Putamen (tissue), 1 donor: ENCODE measurements at regions not wholly inside any gene's neighbourhood (a gene's known extent, or its start where the extent isn't known, plus 50 kb on each side); places are given as distances from the start of the nearest gene placed in this dataset.

Source experiments
- DNase-seq: peaks from one replicate; pipeline ENCODE4 v3.0.0-alpha.2; 2016; ENCODE audit warnings: low spot score

DNA sequence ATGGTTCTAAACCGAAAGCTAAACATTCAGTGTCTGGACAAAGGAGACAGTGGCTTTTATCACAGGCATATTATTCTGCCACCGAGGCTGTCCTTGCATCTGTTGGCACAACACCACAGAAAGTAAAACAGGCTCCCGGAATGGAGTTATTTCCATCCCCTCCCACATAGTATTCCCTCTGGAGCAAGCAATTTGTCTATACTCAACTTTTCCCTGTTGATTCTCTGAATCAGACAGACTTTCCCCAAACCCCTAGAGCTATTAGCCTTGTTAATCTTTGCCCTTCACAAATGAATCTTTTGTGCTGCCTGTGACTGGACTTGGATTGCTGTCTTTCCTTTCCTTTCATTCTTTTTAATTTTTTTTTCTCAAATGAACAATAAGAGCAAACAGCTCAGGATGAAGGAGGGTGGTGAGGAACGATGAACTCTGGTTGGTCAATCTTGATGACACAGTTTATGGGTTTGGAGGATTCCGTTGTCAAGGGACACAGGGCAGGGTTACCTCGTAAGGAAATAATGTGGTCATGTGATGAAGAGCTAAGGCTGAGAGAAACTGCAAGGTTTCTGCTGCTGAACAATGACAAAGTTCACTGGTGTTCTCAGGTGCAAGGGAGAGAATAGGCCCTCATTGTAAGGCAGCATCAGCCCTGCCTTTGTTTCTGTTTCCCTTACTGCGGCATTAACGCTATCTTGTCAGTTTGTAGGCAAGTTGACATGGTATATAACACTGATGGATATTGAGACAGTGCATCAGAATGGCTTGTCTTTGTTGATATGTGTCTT lies 275.0 kb upstream of the BMP2 start:
- DNase-seq: peak; percentile 20

DNA sequence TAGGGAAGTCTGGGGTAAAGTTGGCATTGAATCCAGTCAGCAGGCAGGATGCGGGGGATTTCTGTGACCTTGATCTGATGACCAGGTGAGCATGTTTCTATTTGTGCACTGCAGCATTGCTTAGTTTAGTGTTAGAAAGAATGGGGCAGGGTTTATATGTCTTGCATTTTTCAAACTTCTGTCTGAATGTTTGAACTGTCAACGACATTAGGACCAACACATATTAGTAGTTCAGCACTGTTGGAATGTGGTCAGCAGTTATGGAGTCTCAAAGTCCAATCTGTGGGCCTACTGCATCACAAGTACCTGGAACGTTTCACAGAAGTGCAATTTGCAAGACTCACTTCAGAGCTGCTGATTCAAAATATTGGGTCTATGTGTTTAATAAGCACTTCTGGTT lies 276.6 kb upstream of the BMP2 start:
- no peak for DNase-seq

GRCh38 chr20:6489361-6490171 lies 277.9 kb upstream of the BMP2 start:
- DNase-seq: no peak

- DNase-seq: no peak
These were observed 282.1 kb upstream of the BMP2 start for GRCh38 chr20:6485351-6485750.

- DNase-seq: no peak
These were observed 283.8 kb upstream of the BMP2 start for GRCh38 chr20:6483727-6484126.

GRCh38 chr20:6482486-6482885 lies 285.0 kb upstream of the BMP2 start:
- DNase-seq: no peak

- DNase-seq: no peak
These were observed 286.9 kb upstream of the BMP2 start for GRCh38 chr20:6480328-6481200.

DNA sequence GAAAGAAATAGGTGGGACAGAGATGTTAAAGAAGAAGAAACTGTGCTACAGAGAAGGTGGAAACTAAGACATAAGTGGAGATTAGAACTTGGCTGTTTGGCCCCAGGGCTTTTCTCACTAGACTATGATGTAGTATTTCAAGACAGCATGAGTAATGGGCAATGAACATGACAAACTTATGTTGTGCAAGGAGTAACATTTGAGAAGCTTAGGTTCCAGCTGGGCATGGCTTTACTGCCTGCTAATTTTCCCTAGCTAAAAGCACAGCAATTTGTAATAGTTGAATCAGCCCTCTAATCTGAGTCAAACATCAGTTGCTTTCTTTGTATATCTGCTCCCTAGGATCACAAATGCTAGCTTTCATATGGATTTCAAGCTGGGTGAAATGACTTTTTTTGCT lies 294.3 kb upstream of the BMP2 start:
- no peak for DNase-seq

GRCh38 chr20:6471871-6472270 lies 295.6 kb upstream of the BMP2 start:
- DNase-seq: no peak

DNA sequence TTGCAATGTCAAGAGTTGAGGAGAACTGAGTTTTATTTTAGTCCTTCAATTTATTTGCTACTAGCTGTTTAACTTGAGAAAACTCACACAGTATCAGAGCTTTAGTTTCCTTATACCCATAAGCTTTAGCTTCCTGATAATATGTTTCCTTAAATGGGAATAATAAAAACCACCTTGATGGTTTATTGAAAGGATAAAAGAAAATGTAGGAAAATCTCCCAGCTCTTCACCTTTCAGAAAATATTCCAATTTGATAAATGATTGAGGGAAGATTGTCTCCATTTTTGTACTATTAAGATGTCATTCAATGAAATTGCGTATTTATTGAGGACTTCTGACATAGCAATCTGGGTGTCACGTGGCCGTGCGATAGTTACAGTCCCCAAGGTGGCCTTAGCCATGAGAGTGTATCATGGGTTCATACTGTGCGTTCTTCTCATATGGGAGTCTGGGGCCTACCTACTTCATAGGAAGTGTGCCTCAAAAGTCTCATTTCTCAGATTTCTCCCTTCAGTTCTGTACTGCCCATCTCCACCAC lies 296.3 kb upstream of the BMP2 start:
- no peak for DNase-seq

DNA sequence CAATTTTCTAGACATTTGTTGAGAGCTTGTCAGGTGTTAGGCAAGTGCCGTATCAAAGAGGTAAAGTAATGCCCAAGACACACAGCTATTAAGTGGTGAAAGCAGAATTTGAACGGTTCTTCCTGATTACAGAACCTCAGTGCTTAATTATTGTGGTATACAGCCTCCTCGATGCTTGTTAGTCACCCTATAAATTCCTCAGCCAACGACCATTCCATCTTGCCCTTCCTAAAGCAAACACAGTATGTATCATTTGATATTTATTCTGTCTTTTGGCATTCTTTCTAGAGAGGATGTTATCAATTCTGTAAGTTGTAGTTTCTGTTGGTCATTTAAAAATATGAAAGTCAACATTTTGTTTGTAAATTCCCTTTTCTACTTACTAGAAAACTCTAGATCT lies 297.8 kb upstream of the BMP2 start:
- DNase-seq: no peak

DNA sequence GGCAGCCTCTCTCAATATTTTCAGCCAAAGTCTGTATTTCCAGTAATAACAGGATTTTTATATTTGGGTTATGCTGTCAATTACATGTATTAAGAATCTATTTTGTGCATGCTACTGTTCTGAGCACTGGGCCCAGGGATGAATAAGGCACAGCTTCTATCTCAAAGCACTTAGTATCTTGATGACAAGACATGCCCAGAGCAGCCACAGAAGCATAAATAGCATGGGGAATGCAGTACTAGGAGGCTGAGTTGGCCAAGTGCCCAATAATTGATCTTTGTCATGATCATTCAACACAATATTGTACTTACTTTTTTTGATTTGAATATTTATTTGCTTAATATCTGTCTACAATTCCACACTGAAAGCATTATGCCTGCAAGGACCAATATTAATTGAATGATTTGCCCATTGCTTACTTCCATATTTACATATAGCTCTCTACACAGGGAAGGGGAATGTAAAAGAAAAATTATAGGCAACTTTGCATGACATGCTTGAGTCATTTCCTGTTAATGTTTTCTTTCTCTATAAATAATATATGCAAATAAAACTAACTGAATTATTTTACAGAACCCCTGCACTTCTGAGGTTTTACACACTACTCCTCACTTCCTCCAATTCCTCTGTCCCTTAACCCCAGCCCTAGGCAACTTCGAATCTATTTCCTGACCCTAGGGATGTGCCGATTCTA lies 298.9 kb upstream of the BMP2 start:
- DNase-seq: no peak

DNA sequence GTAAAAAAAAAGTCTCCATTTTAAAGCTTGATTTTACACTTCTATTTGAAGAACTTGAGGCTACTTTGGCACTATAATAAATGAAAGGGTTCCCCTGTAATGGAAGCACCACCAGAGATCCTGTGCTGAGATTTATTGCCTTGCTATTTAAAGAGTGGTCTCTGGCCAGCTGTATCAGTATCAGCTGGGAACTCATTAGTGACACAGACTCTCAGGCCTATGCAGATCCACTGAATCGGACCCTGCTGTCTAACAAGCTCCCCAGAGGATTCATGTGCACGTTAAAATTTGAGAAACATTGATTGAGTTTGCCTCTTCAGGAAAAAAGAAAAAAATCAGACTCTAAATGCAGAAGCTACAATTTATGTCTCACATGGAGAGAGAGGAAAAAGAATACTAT lies 299.9 kb upstream of the BMP2 start:
- no peak for DNase-seq

DNA sequence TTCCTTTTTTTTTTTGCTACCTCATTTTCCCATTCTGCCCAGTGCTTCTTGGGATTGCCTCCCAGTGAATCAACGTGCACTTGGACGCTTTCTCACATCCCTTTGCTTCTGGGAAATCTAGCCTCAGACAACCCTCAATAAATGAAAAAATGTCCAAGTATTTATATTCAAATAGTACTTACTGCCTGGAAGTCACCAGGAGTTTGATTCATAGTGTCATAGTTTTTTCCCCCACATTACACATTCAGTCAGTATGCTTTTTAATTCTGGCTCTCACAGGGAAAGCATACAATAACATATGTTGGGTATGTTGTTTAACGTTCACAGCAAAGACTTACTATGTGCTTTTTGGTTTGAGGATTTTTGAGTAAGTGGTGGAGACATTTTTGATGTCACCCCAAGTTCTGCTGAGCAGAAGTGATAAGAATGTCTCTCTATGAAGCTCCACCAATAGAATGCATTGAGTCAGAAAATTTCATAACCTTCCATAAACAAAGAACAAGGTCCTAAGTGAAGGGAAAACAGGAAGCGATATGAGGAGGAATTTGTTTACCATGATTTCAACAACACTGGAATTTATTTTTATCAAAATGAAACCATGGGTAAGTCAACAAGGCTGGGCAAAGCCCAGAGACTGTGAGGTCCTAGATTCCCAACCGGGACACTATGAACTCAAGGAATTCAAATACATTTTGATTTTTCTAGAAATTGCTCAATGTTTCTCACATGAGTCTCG lies 301.2 kb upstream of the BMP2 start:
- DNase-seq: no peak

GRCh38 chr20:6450841-6451240 lies 316.6 kb upstream of the BMP2 start:
- no peak for DNase-seq

- no peak for DNase-seq
These were observed 317.6 kb upstream of the FERMT1 start for GRCh38 chr20:6440443-6440799.

DNA sequence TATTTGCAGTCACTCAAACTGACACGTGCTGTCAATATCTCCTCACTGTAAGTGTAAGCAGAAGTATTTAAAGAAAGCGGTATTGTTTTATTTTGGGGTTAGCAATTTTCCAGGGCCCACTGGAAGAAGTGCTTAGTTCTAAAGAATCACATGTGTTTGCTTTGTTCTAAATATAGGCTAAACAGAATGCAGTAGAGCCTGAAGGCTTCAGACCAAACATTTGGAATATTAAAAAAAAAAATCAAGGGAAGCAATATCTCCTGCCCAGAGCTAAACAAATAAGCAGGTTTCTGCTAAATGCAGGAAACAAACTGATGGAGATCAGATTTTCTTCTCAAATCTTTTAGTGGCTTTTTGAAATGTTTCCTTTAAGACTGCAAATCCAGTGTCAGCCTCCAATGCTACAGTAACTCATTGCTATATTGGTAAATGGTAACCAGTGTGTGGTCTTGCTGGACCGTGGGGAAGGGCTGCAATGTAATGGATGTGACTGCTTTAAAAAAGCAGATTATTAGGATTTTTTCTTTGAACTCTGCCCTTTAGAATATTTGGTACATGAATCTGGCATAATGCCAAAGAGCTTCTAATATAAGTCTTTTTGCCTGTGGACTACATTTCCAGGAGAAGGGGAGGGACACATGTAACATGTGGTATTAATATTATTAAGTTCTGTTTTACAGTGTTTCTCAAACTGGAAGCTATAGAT lies 317.1 kb upstream of the FERMT1 start:
- no peak for DNase-seq

DNA sequence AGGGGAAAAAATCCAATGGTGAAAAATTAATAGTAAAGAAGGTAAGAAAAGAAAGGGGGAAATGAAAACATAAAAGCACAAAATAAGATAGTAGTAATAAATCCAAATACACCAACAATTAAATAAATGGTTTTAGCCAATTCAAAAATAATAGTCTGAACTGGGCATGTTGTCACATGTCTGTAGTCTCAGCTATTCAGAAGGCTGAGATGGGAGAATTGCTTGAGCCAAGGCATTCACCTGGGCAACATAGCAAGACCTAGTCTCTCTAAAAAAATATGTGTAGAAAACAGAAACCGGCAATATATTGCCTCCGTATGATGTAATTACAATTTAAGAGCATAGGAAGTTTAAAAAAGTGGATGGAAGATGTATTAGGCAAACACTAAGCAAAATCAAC lies 311.3 kb upstream of the FERMT1 start:
- no peak for DNase-seq

DNA sequence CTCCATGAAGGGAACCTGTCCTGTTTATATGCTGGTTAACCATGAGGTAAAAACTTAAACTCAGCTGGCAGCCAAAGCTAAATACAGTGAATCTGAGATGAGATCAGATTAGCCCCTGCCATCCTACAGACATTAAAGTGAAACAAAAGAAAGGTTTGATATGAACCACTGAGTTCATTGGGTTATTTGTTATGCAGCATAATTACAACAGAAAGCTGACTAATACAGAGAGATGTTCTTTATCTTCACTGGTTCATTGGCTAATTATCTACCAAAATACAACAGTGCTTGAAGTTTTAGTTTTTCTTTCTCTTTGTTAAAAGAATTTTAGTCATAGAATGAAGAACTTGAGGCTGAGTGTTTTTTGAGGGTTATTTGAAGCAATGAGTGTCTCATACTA lies 307.6 kb upstream of the FERMT1 start:
- no peak for DNase-seq

GRCh38 chr20:6426287-6426891 lies 303.6 kb upstream of the FERMT1 start:
- no peak for DNase-seq
